MCF 10A (cell line): ENCODE measurements at regions not wholly inside any gene's neighbourhood (a gene's known extent, or its start where the extent isn't known, plus 50 kb on each side); places are given as distances from the start of the nearest gene placed in this dataset.

Source experiments
- BruUV-seq: library from RNA; stranded (reverse); fragments of 400-500 nt; replicated peaks from 2 replicates; lab custom pipeline; 2021; lab: Mats Ljungman, UMichigan
- CTCF ChIA-PET: fragments of 300-600 bp; sonication (Branson Sonifier 250); formaldehyde crosslinking; extraction: SDS; loops from one replicate; lab custom pipeline; 2021; ENCODE audit warnings: antibody characterized with exemption, inconsistent platforms; lab: Yijun Ruan, JAX
- POLR2A ChIA-PET: fragments of 300-600, 350-650 bp; sonication (Branson Sonifier 250); formaldehyde crosslinking; extraction: SDS; loops from one replicate; lab custom pipeline; 2020; ENCODE audit warnings: antibody characterized with exemption, inconsistent platforms; lab: Yijun Ruan, JAX
- DNase-seq: peaks from one replicate; pipeline ENCODE4 v3.0.0-alpha.2; 2018; ENCODE audit not compliant: unreplicated experiment
- H3K27ac Mint-ChIP-seq: one replicate; pipeline ENCODE4 v1.8.0; 2022; ENCODE audit warnings: mild to moderate bottlenecking, low read depth, mixed read lengths; ENCODE audit not compliant: unreplicated experiment
- H3K27me3 Mint-ChIP-seq: one replicate; pipeline ENCODE4 v1.8.0; 2022; ENCODE audit warnings: mixed read lengths; ENCODE audit not compliant: insufficient read depth, unreplicated experiment
- H3K36me3 Mint-ChIP-seq: one replicate; pipeline ENCODE4 v1.8.0; 2022; ENCODE audit warnings: mild to moderate bottlenecking, moderate library complexity, mixed read lengths; ENCODE audit not compliant: insufficient read depth, unreplicated experiment
- H3K4me1 Mint-ChIP-seq: one replicate; pipeline ENCODE4 v1.8.0; 2022; ENCODE audit warnings: mixed read lengths; ENCODE audit not compliant: insufficient read depth, unreplicated experiment
- H3K4me3 Mint-ChIP-seq: one replicate; pipeline ENCODE4 v1.8.0; 2022; ENCODE audit warnings: mild to moderate bottlenecking, moderate library complexity, mixed read lengths; ENCODE audit not compliant: unreplicated experiment
- H3K9me3 Mint-ChIP-seq: one replicate; pipeline ENCODE4 v1.8.0; 2022; ENCODE audit warnings: mixed read lengths; ENCODE audit not compliant: unreplicated experiment
- CTCF ChIP-seq: fragments of 200-600 bp; IDR thresholded peaks from one replicate; pipeline ENCODE4 v1.8.0; 2022; ENCODE audit warnings: antibody characterized with exemption, mild to moderate bottlenecking; ENCODE audit not compliant: unreplicated experiment
- intact Hi-C: fragments of 100-400 bp; cut with micrococcal nuclease; formaldehyde crosslinking; loops from 2 replicates; pipeline ENCODE4 v1.14.1; 2022

- H3K4me1 Mint-ChIP-seq, result no peaks in the 10 kb centered on the region
- no peaks in the 10 kb centered on the region for H3K27me3 Mint-ChIP-seq
- no peak overlapping the region for H3K27ac Mint-ChIP-seq
- POLR2A ChIA-PET, result no interaction called here
- TF ChIP-seq CTCF, result no peak
- H3K4me3 Mint-ChIP-seq, result no peak overlapping the region
- CTCF ChIA-PET, result no interaction called here
- H3K9me3 Mint-ChIP-seq, result peaks cover 8% of the 10 kb centered on the region
- no TSS peak for BruUV-seq
- H3K36me3 Mint-ChIP-seq, result no peaks in the 10 kb centered on the region
- DNase-seq, result no peak
- intact Hi-C loops, result no loop called here
Measured at GRCh38 chr20:55052459-55052858, 577.1 kb downstream of the DOK5 start.

DNA sequence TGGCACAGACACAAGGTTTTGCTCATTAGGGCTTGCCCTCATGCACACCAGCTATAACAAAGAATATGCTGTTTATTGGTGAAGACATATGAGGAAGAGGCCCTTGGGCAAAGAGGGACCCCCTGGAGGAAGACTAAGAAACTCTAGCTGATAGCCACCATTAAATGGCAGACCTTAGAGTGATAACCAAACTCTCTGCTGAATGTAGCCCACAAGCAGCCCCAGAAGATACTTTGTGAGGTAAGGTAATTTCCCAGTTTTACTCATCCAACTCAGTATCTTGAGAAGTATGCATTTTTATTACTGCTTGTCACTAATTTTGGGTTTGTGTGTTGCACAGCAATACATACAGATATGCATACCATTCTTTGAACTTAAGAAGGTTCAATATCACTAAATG is 563.3 kb downstream of the DOK5 start:
- Mint-ChIP-seq H3K4me1 (no peaks in the 10 kb centered on the region), H3K27ac (no peak overlapping the region), H3K36me3 (no peaks in the 10 kb centered on the region), H3K4me3 (no peak overlapping the region), H3K9me3 (peaks cover 12% of the 10 kb centered on the region), H3K27me3 (no peaks in the 10 kb centered on the region)
- no peak for DNase-seq
- intact Hi-C loops, result no loop called here
- TF ChIP-seq CTCF, result no peak
- BruUV-seq, result no TSS peak
- ChIA-PET POLR2A (no interaction called here), CTCF (interaction anchor here (0.7 kb wide), 1 partner anchor 65 kb away, joined by 3 read pairs; no protein-coding TSS in a partner anchor)

DNA sequence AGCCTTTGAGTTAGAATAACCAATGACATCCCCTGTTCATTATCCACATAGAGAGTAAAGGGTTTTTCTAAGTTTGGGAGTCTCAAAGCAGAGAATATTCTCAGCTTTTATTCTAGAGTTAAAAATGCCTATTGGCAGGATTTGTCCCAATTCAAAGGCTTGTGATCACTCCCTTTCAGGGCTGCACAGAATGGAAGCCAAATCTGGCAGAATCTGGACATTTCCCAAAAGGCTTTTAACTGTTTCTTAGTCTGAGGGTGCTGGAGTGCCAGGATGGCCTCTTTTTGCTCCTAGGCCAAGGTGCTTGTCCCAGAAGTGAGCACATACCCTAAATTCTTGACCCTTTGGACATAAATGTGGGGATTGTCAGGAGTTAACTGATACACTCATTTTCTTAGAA is 556.6 kb downstream of the DOK5 start:
- no peak for TF ChIP-seq CTCF
- DNase-seq, result no peak
- no peaks in the 10 kb centered on the region for H3K36me3 Mint-ChIP-seq
- no peaks in the 10 kb centered on the region for H3K27me3 Mint-ChIP-seq
- no peak overlapping the region for H3K4me3 Mint-ChIP-seq
- POLR2A ChIA-PET, result no interaction called here
- H3K4me1 Mint-ChIP-seq, result no peaks in the 10 kb centered on the region
- intact Hi-C loops, result no loop called here
- no peak overlapping the region for H3K27ac Mint-ChIP-seq
- CTCF ChIA-PET, result no interaction called here
- H3K9me3 Mint-ChIP-seq, result peaks cover 19% of the 10 kb centered on the region
- no TSS peak for BruUV-seq

GRCh38 chr20:55014766-55015165 is 539.4 kb downstream of the DOK5 start:
- H3K27me3 Mint-ChIP-seq, result peaks cover 3% of the 10 kb centered on the region

More at GRCh38 chr20:55014766-55015165, 539.4 kb downstream of the DOK5 start:
- Mint-ChIP-seq H3K4me1 (no peaks in the 10 kb centered on the region), H3K27ac (no peak overlapping the region), H3K4me3 (no peak overlapping the region), H3K9me3 (peaks cover 7% of the 10 kb centered on the region), H3K36me3 (no peaks in the 10 kb centered on the region)
- BruUV-seq, result no TSS peak
- POLR2A ChIA-PET, result no interaction called here
- DNase-seq, result no peak
- CTCF ChIA-PET, result interaction anchor here (0.6 kb wide), 1 partner anchor 1380 kb away, joined by 3 read pairs; no protein-coding TSS in a partner anchor
- no peak for TF ChIP-seq CTCF
- intact Hi-C loops, result no loop called here
